Inflammatory macrophage treated with lipopolysaccharide for 1 hour (primary cell): ENCODE measurements at regions not wholly inside any gene's neighbourhood (a gene's known extent, or its start where the extent isn't known, plus 50 kb on each side); places are given as distances from the start of the nearest gene placed in this dataset.
"Not testable (repeated sequence)": the region's sequence is repeated elsewhere in the genome, so short reads cannot be mapped to it uniquely, and the experiment has no call there.

Experiments
- DNase-seq, 2 donors: peaks; one replicate each; pipeline ENCODE4 v3.0.0-alpha.2; 2020 to 2022

GRCh38 chr9:29958469-29958868 is 2385.2 kb upstream of the C9orf72 start:
- DNase-seq: no peak

- DNase-seq: no peak
Measured at GRCh38 chr9:29965834-29966233, 2392.6 kb upstream of the C9orf72 start.

- DNase-seq: no peak
Measured at GRCh38 chr9:29966247-29966646, 2393.0 kb upstream of the C9orf72 start.

GRCh38 chr9:29968831-29969230 is 2395.6 kb upstream of the C9orf72 start:
- no peak for DNase-seq

GRCh38 chr9:29969408-29969807 is 2396.1 kb upstream of the C9orf72 start:
- DNase-seq: no peak

GRCh38 chr9:29969856-29970647 is 2396.8 kb upstream of the C9orf72 start:
- no peak for DNase-seq

- DNase-seq: no peak
Measured at GRCh38 chr9:29974197-29974596, 2400.9 kb upstream of the C9orf72 start.

- no peak for DNase-seq
Measured at GRCh38 chr9:29976981-29977380, 2403.7 kb upstream of the C9orf72 start.

GRCh38 chr9:29981013-29981412 is 2403.4 kb upstream of the ACO1 start:
- no peak for DNase-seq

- no peak for DNase-seq
Measured at GRCh38 chr9:29999645-30000044, 2384.8 kb upstream of the ACO1 start.

GRCh38 chr9:30010691-30011090 is 2373.8 kb upstream of the ACO1 start:
- no peak for DNase-seq

GRCh38 chr9:30012622-30013021 is 2371.8 kb upstream of the ACO1 start:
- DNase-seq: no peak

GRCh38 chr9:30015073-30015472 is 2369.4 kb upstream of the ACO1 start:
- DNase-seq: no peak

- DNase-seq: no peak
Measured at GRCh38 chr9:30020161-30020560, 2364.3 kb upstream of the ACO1 start.

- DNase-seq: no peak
Measured at GRCh38 chr9:30035761-30036160, 2348.7 kb upstream of the ACO1 start.

GRCh38 chr9:30036558-30036957 is 2347.9 kb upstream of the ACO1 start:
- no peak for DNase-seq

- no peak for DNase-seq
Measured at GRCh38 chr9:30039712-30040111, 2344.7 kb upstream of the ACO1 start.

- no peak for DNase-seq
Measured at GRCh38 chr9:30048396-30048795, 2336.0 kb upstream of the ACO1 start.

GRCh38 chr9:30058463-30058862 is 2326.0 kb upstream of the ACO1 start:
- DNase-seq: no peak

GRCh38 chr9:30060976-30061375 is 2323.5 kb upstream of the ACO1 start:
- no peak for DNase-seq

GRCh38 chr9:30065888-30066287 is 2318.6 kb upstream of the ACO1 start:
- DNase-seq: no peak

GRCh38 chr9:30069236-30069635 is 2315.2 kb upstream of the ACO1 start:
- not testable (repeated sequence) for DNase-seq

- no peak for DNase-seq
Measured at GRCh38 chr9:30075022-30075421, 2309.4 kb upstream of the ACO1 start.

GRCh38 chr9:30075451-30076199 is 2308.8 kb upstream of the ACO1 start:
- no peak for DNase-seq
